Lower leg skin (tissue), 4 donors: ENCODE measurements at regions not wholly inside any gene's neighbourhood (a gene's known extent, or its start where the extent isn't known, plus 50 kb on each side); places are given as distances from the start of the nearest gene placed in this dataset.

ENCODE experiments used
- DNase-seq, 2 donors: peaks; one replicate each; pipeline ENCODE4 v3.0.0-alpha.2; 2019; ENCODE audit warnings: low spot score in 2 of 2
- H3K4me3 ChIP-seq: fragments of 200-600 bp; sonication (generic); 2 replicates; pipeline ENCODE4 v1.5.1; 2017; ENCODE audit warnings: mild to moderate bottlenecking, low read depth; ENCODE audit not compliant: poor library complexity, severe bottlenecking
- CTCF ChIP-seq, 3 donors: fragments of 450-650 bp; IDR thresholded peaks; one replicate each; pipeline ENCODE4 v1.5.1; 2016; ENCODE audit warnings: antibody characterized with exemption in 3 of 3, mild to moderate bottlenecking in 3 of 3, moderate library complexity in 2 of 3
- POLR2A ChIP-seq, 2 donors: fragments of 450-650 bp; IDR thresholded peaks; one replicate each; pipeline ENCODE4 v1.6.1; 2016 to 2017; ENCODE audit warnings: antibody characterized with exemption in 2 of 2, mild to moderate bottlenecking in 1 of 2, moderate library complexity in 1 of 2
- WGBS, 2 donors: methylation state at CpG; one replicate each; pipeline ENCODE4 v1.1.5; 2018; 5-methylcytosine and 5-hydroxymethylcytosine counted together
- intact Hi-C: fragments of 100-400 bp; cut with DNase I; formaldehyde crosslinking; loops from one replicate; pipeline ENCODE4 v1.15.0; 2023; ENCODE audit warnings: low total_unique reads

GRCh38 chr4:133839326-133839725 is 362.3 kb downstream of the PABPC4L start:
- DNase-seq, result no peak
- intact Hi-C loops, result no loop called here

GRCh38 chr4:133823177-133823576 is 378.4 kb downstream of the PABPC4L start:
- WGBS, 2 donors, result 78 to 85% methylated on average over 3 of the region's 3 CpGs
- intact Hi-C loops, result no loop called here

More at GRCh38 chr4:133839326-133839725, 362.3 kb downstream of the PABPC4L start:
- no peak overlapping the region for H3K4me3 ChIP-seq
- no peak for TF ChIP-seq POLR2A (IDR thresholded peaks at IDR 0.05)
- TF ChIP-seq CTCF (IDR thresholded peaks at IDR 0.05), result no peak

GRCh38 chr4:133812954-133813353 is 388.6 kb downstream of the PABPC4L start:
- WGBS, 2 donors, result 69 to 72% methylated on average over 2 of the region's 2 CpGs
- DNase-seq, result no peak
- TF ChIP-seq POLR2A (IDR thresholded peaks at IDR 0.05) (no peak), CTCF (IDR thresholded peaks at IDR 0.05) (no peak)
- intact Hi-C loops, result no loop called here
- no peak overlapping the region for H3K4me3 ChIP-seq

More at GRCh38 chr4:133823177-133823576, 378.4 kb downstream of the PABPC4L start:
- TF ChIP-seq POLR2A (IDR thresholded peaks at IDR 0.05), result no peak
- TF ChIP-seq CTCF (IDR thresholded peaks at IDR 0.05), result no peak
- H3K4me3 ChIP-seq, result no peak overlapping the region
- DNase-seq, result no peak

GRCh38 chr4:133812236-133812635 is 389.4 kb downstream of the PABPC4L start:
- intact Hi-C loops, result no loop called here
- DNase-seq, result peak in 1 of 2 donors; percentile 57
- TF ChIP-seq CTCF (IDR thresholded peaks at IDR 0.05) (no peak), POLR2A (IDR thresholded peaks at IDR 0.05) (no peak)
- no peak overlapping the region for H3K4me3 ChIP-seq

GRCh38 chr4:133808151-133808550 is 393.4 kb downstream of the PABPC4L start:
- intact Hi-C loops, result no loop called here
- TF ChIP-seq CTCF (IDR thresholded peaks at IDR 0.05), result no peak
- no peak for TF ChIP-seq POLR2A (IDR thresholded peaks at IDR 0.05)
- no peak overlapping the region for H3K4me3 ChIP-seq
- WGBS, 2 donors, result 52 to 66% methylated on average over 3 of the region's 3 CpGs
- no peak for DNase-seq

- no peak for TF ChIP-seq POLR2A (IDR thresholded peaks at IDR 0.05)
- no peak for TF ChIP-seq CTCF (IDR thresholded peaks at IDR 0.05)
- intact Hi-C loops, result no loop called here
- H3K4me3 ChIP-seq, result no peak overlapping the region
- 93 to 98% methylated on average over 2 of the region's 2 CpGs for WGBS, 2 donors
- DNase-seq, result no peak
Measured at GRCh38 chr4:133803341-133803740, 398.2 kb downstream of the PABPC4L start.
